WTC11 (cell line): ENCODE measurements at regions not wholly inside any gene's neighbourhood (a gene's known extent, or its start where the extent isn't known, plus 50 kb on each side); places are given as distances from the start of the nearest gene placed in this dataset.

Experiments
- ATF3 ChIP-seq: sonication (generic); formaldehyde crosslinking; conservative IDR thresholded peaks from 2 replicates; pipeline ENCODE4 v1.8.1; 2022; ENCODE audit warnings: mild to moderate bottlenecking, missing genetic modification reagents
- ESRRA ChIP-seq: sonication (generic); formaldehyde crosslinking; IDR thresholded peaks from 2 replicates; pipeline ENCODE4 v1.8.1; 2022; ENCODE audit warnings: mild to moderate bottlenecking, missing genetic modification reagents, borderline replicate concordance
- NFYB ChIP-seq: sonication (generic); formaldehyde crosslinking; conservative IDR thresholded peaks from 2 replicates; pipeline ENCODE4 v1.8.0; 2022; ENCODE audit warnings: low read depth, missing genetic modification reagents
- NR1H2 ChIP-seq: sonication (generic); formaldehyde crosslinking; IDR thresholded peaks from 2 replicates; pipeline ENCODE4 v1.9.0; 2021; ENCODE audit warnings: mild to moderate bottlenecking, moderate library complexity, missing genetic modification reagents
- NR2C2 ChIP-seq: sonication (generic); formaldehyde crosslinking; IDR thresholded peaks from 2 replicates; pipeline ENCODE4 v1.8.0; 2022; ENCODE audit warnings: mild to moderate bottlenecking, missing genetic modification reagents
- TF ChIP-seq, protein P1 (sequence below): sonication (generic); formaldehyde crosslinking; IDR thresholded peaks from 2 replicates; pipeline ENCODE4 v1.8.0; 2022; ENCODE audit warnings: mild to moderate bottlenecking, missing genetic modification reagents
- TF ChIP-seq, protein P2 (sequence below): sonication (generic); formaldehyde crosslinking; IDR thresholded peaks from 2 replicates; pipeline ENCODE4 v1.8.1; 2023; ENCODE audit warnings: mild to moderate bottlenecking, missing genetic modification reagents, borderline replicate concordance
- TF ChIP-seq, protein P3 (sequence below): fragments of 200-600 bp; IDR thresholded peaks from 2 replicates; pipeline ENCODE4 v1.8.0; 2022; ENCODE audit warnings: antibody characterized with exemption
- TF ChIP-seq, protein P4 (sequence below): sonication (generic); formaldehyde crosslinking; IDR thresholded peaks from 2 replicates; pipeline ENCODE4 v1.8.0; 2022; ENCODE audit warnings: mild to moderate bottlenecking, missing genetic modification reagents

DNA sequence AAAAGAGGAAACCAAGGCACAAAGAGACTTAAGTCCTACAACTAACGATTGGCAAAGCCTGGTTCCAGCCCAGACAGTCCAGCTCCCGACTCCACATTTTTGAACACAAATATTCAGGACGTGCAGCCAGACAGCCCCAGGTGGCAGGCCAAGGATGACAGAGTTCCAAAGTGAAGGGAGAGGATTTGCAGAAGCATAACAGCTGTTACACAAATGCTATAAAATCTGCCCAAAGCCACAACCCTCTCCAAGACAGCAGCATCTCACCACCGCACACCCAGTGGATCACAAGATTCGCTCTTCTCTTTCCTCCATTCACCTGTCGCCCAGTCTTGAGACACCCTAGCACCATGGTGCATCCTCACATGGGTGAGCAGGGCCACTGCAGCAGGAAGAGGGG, 227.1 kb upstream of the ID2 start:
- TF ChIP-seq, protein P1, sequence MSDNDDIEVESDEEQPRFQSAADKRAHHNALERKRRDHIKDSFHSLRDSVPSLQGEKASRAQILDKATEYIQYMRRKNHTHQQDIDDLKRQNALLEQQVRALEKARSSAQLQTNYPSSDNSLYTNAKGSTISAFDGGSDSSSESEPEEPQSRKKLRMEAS = no peak
- TF ChIP-seq, protein P2, sequence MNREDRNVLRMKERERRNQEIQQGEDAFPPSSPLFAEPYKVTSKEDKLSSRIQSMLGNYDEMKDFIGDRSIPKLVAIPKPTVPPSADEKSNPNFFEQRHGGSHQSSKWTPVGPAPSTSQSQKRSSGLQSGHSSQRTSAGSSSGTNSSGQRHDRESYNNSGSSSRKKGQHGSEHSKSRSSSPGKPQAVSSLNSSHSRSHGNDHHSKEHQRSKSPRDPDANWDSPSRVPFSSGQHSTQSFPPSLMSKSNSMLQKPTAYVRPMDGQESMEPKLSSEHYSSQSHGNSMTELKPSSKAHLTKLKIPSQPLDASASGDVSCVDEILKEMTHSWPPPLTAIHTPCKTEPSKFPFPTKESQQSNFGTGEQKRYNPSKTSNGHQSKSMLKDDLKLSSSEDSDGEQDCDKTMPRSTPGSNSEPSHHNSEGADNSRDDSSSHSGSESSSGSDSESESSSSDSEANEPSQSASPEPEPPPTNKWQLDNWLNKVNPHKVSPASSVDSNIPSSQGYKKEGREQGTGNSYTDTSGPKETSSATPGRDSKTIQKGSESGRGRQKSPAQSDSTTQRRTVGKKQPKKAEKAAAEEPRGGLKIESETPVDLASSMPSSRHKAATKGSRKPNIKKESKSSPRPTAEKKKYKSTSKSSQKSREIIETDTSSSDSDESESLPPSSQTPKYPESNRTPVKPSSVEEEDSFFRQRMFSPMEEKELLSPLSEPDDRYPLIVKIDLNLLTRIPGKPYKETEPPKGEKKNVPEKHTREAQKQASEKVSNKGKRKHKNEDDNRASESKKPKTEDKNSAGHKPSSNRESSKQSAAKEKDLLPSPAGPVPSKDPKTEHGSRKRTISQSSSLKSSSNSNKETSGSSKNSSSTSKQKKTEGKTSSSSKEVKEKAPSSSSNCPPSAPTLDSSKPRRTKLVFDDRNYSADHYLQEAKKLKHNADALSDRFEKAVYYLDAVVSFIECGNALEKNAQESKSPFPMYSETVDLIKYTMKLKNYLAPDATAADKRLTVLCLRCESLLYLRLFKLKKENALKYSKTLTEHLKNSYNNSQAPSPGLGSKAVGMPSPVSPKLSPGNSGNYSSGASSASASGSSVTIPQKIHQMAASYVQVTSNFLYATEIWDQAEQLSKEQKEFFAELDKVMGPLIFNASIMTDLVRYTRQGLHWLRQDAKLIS = no peak
- TF ChIP-seq, protein P3, sequence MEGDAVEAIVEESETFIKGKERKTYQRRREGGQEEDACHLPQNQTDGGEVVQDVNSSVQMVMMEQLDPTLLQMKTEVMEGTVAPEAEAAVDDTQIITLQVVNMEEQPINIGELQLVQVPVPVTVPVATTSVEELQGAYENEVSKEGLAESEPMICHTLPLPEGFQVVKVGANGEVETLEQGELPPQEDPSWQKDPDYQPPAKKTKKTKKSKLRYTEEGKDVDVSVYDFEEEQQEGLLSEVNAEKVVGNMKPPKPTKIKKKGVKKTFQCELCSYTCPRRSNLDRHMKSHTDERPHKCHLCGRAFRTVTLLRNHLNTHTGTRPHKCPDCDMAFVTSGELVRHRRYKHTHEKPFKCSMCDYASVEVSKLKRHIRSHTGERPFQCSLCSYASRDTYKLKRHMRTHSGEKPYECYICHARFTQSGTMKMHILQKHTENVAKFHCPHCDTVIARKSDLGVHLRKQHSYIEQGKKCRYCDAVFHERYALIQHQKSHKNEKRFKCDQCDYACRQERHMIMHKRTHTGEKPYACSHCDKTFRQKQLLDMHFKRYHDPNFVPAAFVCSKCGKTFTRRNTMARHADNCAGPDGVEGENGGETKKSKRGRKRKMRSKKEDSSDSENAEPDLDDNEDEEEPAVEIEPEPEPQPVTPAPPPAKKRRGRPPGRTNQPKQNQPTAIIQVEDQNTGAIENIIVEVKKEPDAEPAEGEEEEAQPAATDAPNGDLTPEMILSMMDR = no peak
- no peak for TF ChIP-seq NR1H2 (CRISPR knock-in tag)
- no peak for TF ChIP-seq NR2C2 (CRISPR knock-in tag)
- TF ChIP-seq ESRRA (CRISPR knock-in tag) = no peak
- TF ChIP-seq ATF3 (CRISPR knock-in tag) = no peak
- TF ChIP-seq, protein P4, sequence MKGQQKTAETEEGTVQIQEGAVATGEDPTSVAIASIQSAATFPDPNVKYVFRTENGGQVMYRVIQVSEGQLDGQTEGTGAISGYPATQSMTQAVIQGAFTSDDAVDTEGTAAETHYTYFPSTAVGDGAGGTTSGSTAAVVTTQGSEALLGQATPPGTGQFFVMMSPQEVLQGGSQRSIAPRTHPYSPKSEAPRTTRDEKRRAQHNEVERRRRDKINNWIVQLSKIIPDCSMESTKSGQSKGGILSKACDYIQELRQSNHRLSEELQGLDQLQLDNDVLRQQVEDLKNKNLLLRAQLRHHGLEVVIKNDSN (CRISPR knock-in tag) = no peak
- TF ChIP-seq NFYB (CRISPR knock-in tag) = no peak
